Panc1 (cell line): ENCODE measurements at regions not wholly inside any gene's neighbourhood (a gene's known extent, or its start where the extent isn't known, plus 50 kb on each side); places are given as distances from the start of the nearest gene placed in this dataset.

Experiments
- ATAC-seq: fragments of 200-7000 bp; cut with Tn5 transposase; 2 replicates; pipeline ENCODE4 v1.9.1; 2020; ENCODE audit warnings: mild to moderate bottlenecking, moderate library complexity
- BruUV-seq: library from RNA; stranded (reverse); fragments of 400-500 nt; replicated peaks from 2 replicates; lab custom pipeline; 2021; lab: Mats Ljungman, UMichigan
- CTCF ChIA-PET: fragments of 300-600 bp; sonication (Branson Sonifier 250); formaldehyde crosslinking; loops from one replicate; lab custom pipeline; 2022; ENCODE audit warnings: antibody characterized with exemption; lab: Charles Lee
- POLR2A ChIA-PET: fragments of 300-600 bp; sonication (Branson Sonifier 250); formaldehyde crosslinking; loops from one replicate; lab custom pipeline; 2022; ENCODE audit warnings: antibody characterized with exemption; lab: Charles Lee
- DNase-seq: peaks from one replicate; pipeline ENCODE4 v3.0.0-alpha.2; 2010; ENCODE audit warnings: low read depth, low spot score
- H3K27ac ChIP-seq: 2 replicates; pipeline ENCODE4 v1.5.1; 2011; ENCODE audit warnings: mild to moderate bottlenecking, low read length, inconsistent platforms
- H3K27me3 ChIP-seq: fragments of 200-500 bp; sonication (Bioruptor generic); 2 replicates; pipeline ENCODE4 v1.6.0; 2014; ENCODE audit warnings: low read length, inconsistent platforms; ENCODE audit not compliant: control insufficient read depth, insufficient read depth
- H3K36me3 ChIP-seq: fragments of 200-500 bp; sonication (Bioruptor generic); 2 replicates; pipeline ENCODE4 v1.5.1; 2014; ENCODE audit warnings: inconsistent platforms, mild to moderate bottlenecking, low read length, moderate library complexity; ENCODE audit not compliant: control insufficient read depth, insufficient read depth
- H3K4me1 ChIP-seq: 2 replicates; pipeline ENCODE4 v1.5.1; 2011; ENCODE audit warnings: inconsistent platforms, mild to moderate bottlenecking, low read length, moderate library complexity; ENCODE audit not compliant: control insufficient read depth, insufficient read depth
- H3K4me3 ChIP-seq, 2 experiments: 2 replicates each; pipeline ENCODE4 v1.5.1; 2011 to 2012; ENCODE audit warnings: low read depth in 2 of 2, low read length in 2 of 2, mild to moderate bottlenecking in 2 of 2, inconsistent platforms in 1 of 2, moderate library complexity in 1 of 2
- H3K9me3 ChIP-seq: fragments of 200-500 bp; sonication (Bioruptor generic); 2 replicates; pipeline ENCODE4 v1.5.1; 2014; ENCODE audit warnings: low read depth, mild to moderate bottlenecking, inconsistent platforms, low read length, moderate library complexity; ENCODE audit not compliant: control insufficient read depth, insufficient read depth
- CTCF ChIP-seq: fragments of 450-650 bp; IDR thresholded peaks from 2 replicates; pipeline ENCODE4 v1.5.1; 2017; ENCODE audit warnings: mild to moderate bottlenecking
- POLR2AphosphoS5 ChIP-seq: IDR thresholded peaks from 2 replicates; pipeline ENCODE4 v1.6.1; 2012; ENCODE audit warnings: mild to moderate bottlenecking, low read depth, low read length, moderate library complexity
- REST ChIP-seq, 2 experiments: IDR thresholded peaks; 2 replicates each; pipeline ENCODE4 v1.6.1; 2011 to 2012; ENCODE audit warnings: low read depth in 2 of 2, control low read depth in 1 of 2, low read length in 1 of 2, mild to moderate bottlenecking in 1 of 2, moderate library complexity in 1 of 2; ENCODE audit not compliant: insufficient read depth in 1 of 2
- SIN3A ChIP-seq: IDR thresholded peaks from 2 replicates; pipeline ENCODE4 v1.6.1; 2012; ENCODE audit warnings: low read depth, mild to moderate bottlenecking, low read length, moderate library complexity, borderline replicate concordance; ENCODE audit not compliant: insufficient read depth
- TCF7L2 ChIP-seq: IDR thresholded peaks from 2 replicates; pipeline ENCODE4 v1.6.1; 2011; ENCODE audit warnings: mild to moderate bottlenecking, low read depth, low read length, inconsistent platforms
- in situ Hi-C: cut with HindIII; loops from 2 replicates; pipeline ENCODE4 v1.10.0; 2016; ENCODE audit warnings: low sequenced_read_pairs, low pct_unique_long_range_greater_than_20kb
- intact Hi-C: fragments of 100-400 bp; cut with micrococcal nuclease; formaldehyde crosslinking; loops from one replicate; pipeline ENCODE4 v1.10.0; 2022; ENCODE audit not compliant: unreplicated experiment

DNA sequence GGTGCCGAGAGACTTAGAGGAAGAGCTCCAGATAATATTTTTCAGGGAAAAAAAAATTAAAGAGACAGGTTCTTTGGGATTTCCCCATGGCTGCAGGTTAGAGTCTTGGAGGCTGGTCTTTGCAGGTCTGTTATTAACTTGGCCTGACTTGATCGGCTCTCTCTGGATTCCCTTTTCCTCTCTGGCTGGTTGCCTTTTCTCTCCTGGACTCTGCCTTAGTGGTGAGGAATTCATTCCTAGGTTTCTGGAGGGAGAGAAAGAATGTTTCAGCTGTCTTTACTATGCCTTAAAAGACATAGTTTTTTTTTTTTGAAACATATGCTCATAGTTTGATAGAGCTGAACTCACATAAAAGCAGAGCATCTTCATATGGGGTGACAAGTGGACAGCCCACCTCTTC lies 336.3 kb downstream of the BMP4 start:
- H3K27ac ChIP-seq = no peak overlapping the region
- in situ Hi-C loops (no loop called here), intact Hi-C loops (no loop called here)
- H3K9me3 ChIP-seq = no peaks in the 10 kb centered on the region
- H3K4me3 ChIP-seq = no peak overlapping the region
- BruUV-seq = no TSS peak
- H3K36me3 ChIP-seq = no peaks in the 10 kb centered on the region
- ChIA-PET POLR2A (no interaction called here), CTCF (no interaction called here)
- H3K27me3 ChIP-seq = no peaks in the 10 kb centered on the region
- ATAC-seq (no peak), DNase-seq (no peak)
- TF ChIP-seq SIN3A (no peak), REST (IDR thresholded peaks at IDR 0.05; ENCODE audit: insufficient read depth in 1 of 2, low read depth in 2 of 2, low read length in 1 of 2) (no peak), TCF7L2 (no peak), CTCF (no peak), POLR2AphosphoS5 (no peak)
- H3K4me1 ChIP-seq = no peaks in the 10 kb centered on the region

DNA sequence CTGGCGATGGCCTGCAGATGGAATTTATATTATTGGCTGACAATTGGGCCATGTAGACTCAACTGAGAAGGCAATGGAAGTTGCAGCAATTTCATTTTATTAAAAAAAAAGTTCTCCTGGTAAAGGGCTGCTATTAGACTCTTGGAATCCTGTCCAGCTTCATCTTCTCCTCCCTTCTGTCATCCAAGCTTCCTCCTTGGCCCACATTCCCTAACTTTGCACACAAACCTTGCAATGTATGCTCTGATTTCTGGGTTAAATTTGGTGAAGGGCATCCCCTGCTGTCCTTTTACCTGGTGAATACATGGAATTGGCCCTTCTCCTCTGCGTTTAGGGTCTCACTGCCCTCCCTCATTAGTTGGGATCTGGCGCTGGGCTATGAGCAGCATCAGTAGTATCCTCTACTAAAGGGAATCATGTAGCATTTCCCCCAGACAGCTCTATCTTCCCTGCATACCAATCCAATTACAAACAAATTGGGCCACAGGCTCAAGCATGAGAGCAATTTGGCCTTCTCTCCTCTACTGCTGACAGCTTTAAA lies 336.9 kb downstream of the BMP4 start:
- POLR2A ChIA-PET = no interaction called here

More for the DNA sequence above, 336.9 kb downstream of the BMP4 start:
- no peak for ATAC-seq
- no peak for DNase-seq
- TF ChIP-seq REST (IDR thresholded peaks at IDR 0.05; ENCODE audit: insufficient read depth in 1 of 2, low read depth in 2 of 2, low read length in 1 of 2) (no peak), POLR2AphosphoS5 (no peak), CTCF (no peak)
- in situ Hi-C loops = no loop called here
- no peaks in the 10 kb centered on the region for H3K36me3 ChIP-seq
- CTCF ChIA-PET = no interaction called here
- no peaks in the 10 kb centered on the region for H3K4me1 ChIP-seq
- H3K9me3 ChIP-seq = no peaks in the 10 kb centered on the region
- no peaks in the 10 kb centered on the region for H3K27me3 ChIP-seq
- intact Hi-C loops = no loop called here
- no TSS peak for BruUV-seq
- H3K27ac ChIP-seq = no peak overlapping the region
- no peak overlapping the region for H3K4me3 ChIP-seq
